ENCODE measurements at regions not wholly inside any gene's neighbourhood (a gene's known extent, or its start where the extent isn't known, plus 50 kb on each side); places are given as distances from the start of the nearest gene placed in this dataset.

DNA sequence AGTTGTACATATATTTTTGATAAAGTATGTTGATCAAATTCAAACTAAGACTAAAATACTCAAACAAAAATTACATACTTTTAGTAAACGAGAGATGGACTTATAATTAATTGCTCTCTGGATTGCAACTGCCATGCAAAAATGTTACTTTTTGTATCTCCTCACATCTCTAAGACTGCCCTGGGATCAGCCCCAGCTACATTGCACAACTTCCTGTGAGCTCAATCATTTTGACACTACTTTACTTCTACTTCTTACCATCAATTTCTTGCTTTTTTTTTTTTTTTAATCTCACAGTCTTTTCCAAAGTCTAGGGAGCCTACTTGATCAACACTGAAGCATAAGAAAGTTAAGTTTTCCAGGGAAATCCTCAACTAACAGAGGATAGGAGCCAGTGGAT is 506.0 kb upstream of the CDH10 start:
- H4K20me1 ChIP-seq (replicated peaks in 1 of 2; ENCODE audit: control insufficient read depth in 1 of 2, insufficient read depth in 2 of 2, low read length in 2 of 2), result no peaks in the 10 kb centered on the region
- H3K56ac ChIP-seq (replicated peaks; ENCODE audit: insufficient read length, low read depth, low read length), result no peak overlapping the region
- no peak overlapping the region for H3K14ac ChIP-seq (ENCODE audit: insufficient read length)
- no peak overlapping the region for H2BK15ac ChIP-seq (ENCODE audit: low read length)
- H3K79me2 ChIP-seq (ENCODE audit: control insufficient read depth in 1 of 2, insufficient read depth in 2 of 2, low read length in 2 of 2), result no peaks in the 10 kb centered on the region
- H2BK20ac ChIP-seq (ENCODE audit: low read length), result no peak overlapping the region
- H2BK12ac ChIP-seq (ENCODE audit: low read depth, low read length), result no peak overlapping the region
- H4K91ac ChIP-seq (replicated peaks; ENCODE audit: insufficient read length, low read length), result no peak overlapping the region
- H3K9ac ChIP-seq (replicated peaks in 1 of 4; ENCODE audit: extremely low read depth in 1 of 4, low read depth in 3 of 4, low read length in 3 of 4), result no peak overlapping the region
- H3K23ac ChIP-seq (ENCODE audit: insufficient read length), result no peak overlapping the region
- no peaks in the 10 kb centered on the region for H3K4me1 ChIP-seq (replicated peaks in 1 of 4; ENCODE audit: control insufficient read depth in 3 of 4, insufficient read depth in 4 of 4, low read length in 3 of 4)
- H4K5ac ChIP-seq (ENCODE audit: insufficient read length, low read depth, low read length), result no peak overlapping the region
- no peak overlapping the region for H4K8ac ChIP-seq (ENCODE audit: extremely low read depth, insufficient read depth, low read length)
- FAIRE-seq (no peak), DNase-seq (ENCODE audit: low read depth in 1 of 2, low spot score in 2 of 2) (no peak)
- no peaks in the 10 kb centered on the region for H3K23me2 ChIP-seq (ENCODE audit: low read depth, low read length)
- H3K27ac ChIP-seq (ENCODE audit: low read depth, low read length), result no peak overlapping the region
- H3K4ac ChIP-seq (replicated peaks; ENCODE audit: insufficient read length, low read depth, low read length), result no peak overlapping the region
- H3K79me1 ChIP-seq (ENCODE audit: low read depth, low read length), result no peaks in the 10 kb centered on the region
- H2BK5ac ChIP-seq (ENCODE audit: low read depth, low read length), result no peak overlapping the region
- H3K18ac ChIP-seq (ENCODE audit: extremely low read depth, low read length), result no peak overlapping the region
- no peak overlapping the region for H2AK5ac ChIP-seq (ENCODE audit: low read depth, low read length)
- 95% methylated on average over 1 of the region's 1 CpG; no CpG with 5 or more reads in 1 of the 2 experiments for WGBS, 2 experiments (ENCODE audit: extremely low coverage in 1 of 2, insufficient coverage in 1 of 2, insufficient read length in 1 of 2, insufficient replicate concordance in 2 of 2, low coverage in 1 of 2, low lambda C conversion rate in 2 of 2, missing lambda C conversion rate in 1 of 2)
- no peak overlapping the region for H2AFZ ChIP-seq (ENCODE audit: low read length)
- no peaks in the 10 kb centered on the region for H3K36me3 ChIP-seq (ENCODE audit: control insufficient read depth in 2 of 4, insufficient read depth in 4 of 4, low read length in 3 of 4)
- ChIA-PET CTCF (ENCODE audit: partially characterized antibody) (no interaction called here), POLR2A (ENCODE audit: partially characterized antibody) (no interaction called here)
- H3K27me3 ChIP-seq (replicated peaks in 1 of 4; ENCODE audit: control insufficient read depth in 3 of 4, extremely low read depth in 1 of 4, insufficient read depth in 3 of 4, low read length in 3 of 4), result no peaks in the 10 kb centered on the region
- no peak overlapping the region for H3K4me3 ChIP-seq (ENCODE audit: extremely low read depth in 1 of 4, insufficient read depth in 2 of 4, low read depth in 3 of 4, low read length in 4 of 4)
- H3K9me3 ChIP-seq (ENCODE audit: insufficient read depth in 2 of 2, low read depth in 1 of 2, low read length in 1 of 2), result 0 out of 4 replicates have a peak, but pooled peaks cover 0 to 5% of the 10 kb centered on the region in 2 experiments
- H2BK120ac ChIP-seq (replicated peaks; ENCODE audit: low read depth, low read length), result no peak overlapping the region
- no peak overlapping the region for H3K4me2 ChIP-seq (ENCODE audit: insufficient read depth in 1 of 2, low read depth in 2 of 2, low read length in 2 of 2)
- TF ChIP-seq GTF2F1 (IDR thresholded peaks at IDR 0.05; ENCODE audit: borderline replicate concordance, low read depth, low read length) (no peak), NANOG (IDR thresholded peaks at IDR 0.05; ENCODE audit: insufficient read depth, low read depth, low read length, poor library complexity, severe bottlenecking) (no peak), SIRT6 (IDR thresholded peaks at IDR 0.05; ENCODE audit: low read length) (no peak), CHD2 (IDR thresholded peaks at IDR 0.05; ENCODE audit: low read length) (no peak), SIN3A (conservative IDR thresholded peaks at IDR 0.05 in 1 of 2, IDR thresholded peaks at IDR 0.05 in 1 of 2; ENCODE audit: low read depth in 1 of 2, low read length in 2 of 2) (no peak), SP2 (IDR thresholded peaks at IDR 0.05; ENCODE audit: low read length) (no peak), JUND (IDR thresholded peaks at IDR 0.05; ENCODE audit: low read length) (no peak), USF2 (IDR thresholded peaks at IDR 0.05; ENCODE audit: low read length) (no peak), CEBPB (IDR thresholded peaks at IDR 0.05; ENCODE audit: low read depth, low read length) (no peak), SP1 (IDR thresholded peaks at IDR 0.05; ENCODE audit: low read depth, low read length) (no peak)
- TF ChIP-seq, protein P1, sequence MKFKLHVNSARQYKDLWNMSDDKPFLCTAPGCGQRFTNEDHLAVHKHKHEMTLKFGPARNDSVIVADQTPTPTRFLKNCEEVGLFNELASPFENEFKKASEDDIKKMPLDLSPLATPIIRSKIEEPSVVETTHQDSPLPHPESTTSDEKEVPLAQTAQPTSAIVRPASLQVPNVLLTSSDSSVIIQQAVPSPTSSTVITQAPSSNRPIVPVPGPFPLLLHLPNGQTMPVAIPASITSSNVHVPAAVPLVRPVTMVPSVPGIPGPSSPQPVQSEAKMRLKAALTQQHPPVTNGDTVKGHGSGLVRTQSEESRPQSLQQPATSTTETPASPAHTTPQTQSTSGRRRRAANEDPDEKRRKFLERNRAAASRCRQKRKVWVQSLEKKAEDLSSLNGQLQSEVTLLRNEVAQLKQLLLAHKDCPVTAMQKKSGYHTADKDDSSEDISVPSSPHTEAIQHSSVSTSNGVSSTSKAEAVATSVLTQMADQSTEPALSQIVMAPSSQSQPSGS (IDR thresholded peaks at IDR 0.05; ENCODE audit: low read length), result no peak
- TF ChIP-seq, protein P2, sequence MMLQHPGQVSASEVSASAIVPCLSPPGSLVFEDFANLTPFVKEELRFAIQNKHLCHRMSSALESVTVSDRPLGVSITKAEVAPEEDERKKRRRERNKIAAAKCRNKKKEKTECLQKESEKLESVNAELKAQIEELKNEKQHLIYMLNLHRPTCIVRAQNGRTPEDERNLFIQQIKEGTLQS (IDR thresholded peaks at IDR 0.05; ENCODE audit: insufficient read depth, low read depth, low read length), result no peak

All from H1 (cell line).